WI38 (cell line): ENCODE measurements at regions not wholly inside any gene's neighbourhood (a gene's known extent, or its start where the extent isn't known, plus 50 kb on each side); places are given as distances from the start of the nearest gene placed in this dataset.

Source experiments
- H3K4me3 ChIP-seq: 2 replicates; pipeline ENCODE4 v1.5.1; 2011; ENCODE audit warnings: low read depth, mild to moderate bottlenecking, control low read depth, low read length
- TF ChIP-seq, protein P1 (sequence below): IDR thresholded peaks from 2 replicates; pipeline ENCODE4 v1.5.1; 2012; ENCODE audit warnings: low read depth, mild to moderate bottlenecking, control low read depth, low read length

DNA sequence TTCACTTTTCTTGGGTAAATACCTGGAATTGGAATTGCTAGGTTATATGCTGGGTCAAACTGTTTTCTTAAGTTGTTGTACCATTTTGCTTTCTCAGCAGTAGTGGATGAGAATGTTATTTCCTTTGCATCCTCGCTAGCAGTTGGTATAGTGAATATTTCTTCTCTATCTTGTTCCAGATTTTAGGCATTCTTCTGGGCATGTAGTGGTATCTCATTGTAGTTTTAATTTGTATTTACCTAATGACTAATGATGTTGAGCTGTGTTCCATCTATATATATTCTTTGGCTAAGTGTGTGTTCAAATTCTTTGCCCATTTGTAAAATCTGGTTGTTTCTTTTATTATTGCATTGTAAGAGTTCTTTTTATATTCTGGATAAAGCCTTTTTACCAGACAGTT, 333.3 kb downstream of the MAT2B start:
- TF ChIP-seq, protein P1, sequence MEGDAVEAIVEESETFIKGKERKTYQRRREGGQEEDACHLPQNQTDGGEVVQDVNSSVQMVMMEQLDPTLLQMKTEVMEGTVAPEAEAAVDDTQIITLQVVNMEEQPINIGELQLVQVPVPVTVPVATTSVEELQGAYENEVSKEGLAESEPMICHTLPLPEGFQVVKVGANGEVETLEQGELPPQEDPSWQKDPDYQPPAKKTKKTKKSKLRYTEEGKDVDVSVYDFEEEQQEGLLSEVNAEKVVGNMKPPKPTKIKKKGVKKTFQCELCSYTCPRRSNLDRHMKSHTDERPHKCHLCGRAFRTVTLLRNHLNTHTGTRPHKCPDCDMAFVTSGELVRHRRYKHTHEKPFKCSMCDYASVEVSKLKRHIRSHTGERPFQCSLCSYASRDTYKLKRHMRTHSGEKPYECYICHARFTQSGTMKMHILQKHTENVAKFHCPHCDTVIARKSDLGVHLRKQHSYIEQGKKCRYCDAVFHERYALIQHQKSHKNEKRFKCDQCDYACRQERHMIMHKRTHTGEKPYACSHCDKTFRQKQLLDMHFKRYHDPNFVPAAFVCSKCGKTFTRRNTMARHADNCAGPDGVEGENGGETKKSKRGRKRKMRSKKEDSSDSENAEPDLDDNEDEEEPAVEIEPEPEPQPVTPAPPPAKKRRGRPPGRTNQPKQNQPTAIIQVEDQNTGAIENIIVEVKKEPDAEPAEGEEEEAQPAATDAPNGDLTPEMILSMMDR = no peak
- no peak overlapping the region for H3K4me3 ChIP-seq

- no peak overlapping the region for H3K4me3 ChIP-seq
- TF ChIP-seq, protein P1 = no peak
Measured at GRCh38 chr5:163846512-163846911, 341.1 kb downstream of the MAT2B start.

DNA sequence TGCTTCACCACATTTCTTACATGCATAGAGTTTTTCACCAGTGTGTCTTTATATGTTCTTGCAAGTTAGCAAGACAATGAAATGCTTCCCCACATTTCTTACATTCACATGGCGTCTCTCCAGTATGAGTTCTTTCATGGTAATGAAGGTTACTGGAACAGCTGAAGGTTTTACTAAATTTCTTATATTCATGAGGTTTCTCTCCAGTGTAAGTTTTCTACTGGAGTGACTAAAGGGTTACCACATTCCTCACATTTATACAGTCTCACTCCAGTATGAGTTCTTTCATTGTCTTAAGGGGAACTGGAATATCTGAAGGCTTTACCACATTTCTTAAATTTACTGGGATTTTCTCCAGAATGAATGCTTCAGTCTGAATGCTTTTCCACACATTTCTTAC, 350.3 kb downstream of the MAT2B start:
- TF ChIP-seq, protein P1 = no peak
- H3K4me3 ChIP-seq = no peak overlapping the region

GRCh38 chr5:163861670-163862069, 356.3 kb downstream of the MAT2B start:
- TF ChIP-seq, protein P1 = no peak
- no peak overlapping the region for H3K4me3 ChIP-seq

- no peak overlapping the region for H3K4me3 ChIP-seq
- TF ChIP-seq, protein P1 = no peak
Measured at GRCh38 chr5:163867324-163867723, 361.9 kb downstream of the MAT2B start.

DNA sequence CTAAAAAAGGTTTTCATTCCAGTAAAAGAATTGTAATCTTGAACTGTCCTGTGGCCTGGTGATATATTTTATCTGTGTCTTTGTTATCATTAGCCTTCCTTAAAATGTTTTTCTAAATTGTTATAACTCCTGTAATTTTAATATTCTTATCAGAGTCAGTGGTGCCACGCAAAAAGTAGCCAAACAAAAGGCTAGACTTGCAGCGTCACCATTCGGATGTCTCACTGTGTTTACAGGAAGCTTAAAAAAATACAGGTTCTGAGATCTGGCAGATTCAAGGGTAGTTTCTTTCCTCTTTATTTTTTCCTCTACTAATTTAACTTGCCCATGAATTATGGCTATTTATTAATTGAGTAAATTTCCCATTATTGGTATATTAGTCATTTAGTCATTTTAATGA, 362.3 kb downstream of the MAT2B start:
- TF ChIP-seq, protein P1 = no peak
- no peak overlapping the region for H3K4me3 ChIP-seq

- H3K4me3 ChIP-seq = no peak overlapping the region
- TF ChIP-seq, protein P1 = no peak
Measured at GRCh38 chr5:163869581-163869980, 364.2 kb downstream of the MAT2B start.
